ENCODE measurements at regions not wholly inside any gene's neighbourhood (a gene's known extent, or its start where the extent isn't known, plus 50 kb on each side); places are given as distances from the start of the nearest gene placed in this dataset.

GRCh38 chr11:40062616-40063015 lies 1396.8 kb downstream of the LRRC4C start:
- H3K4me1 ChIP-seq (ENCODE audit: control insufficient read depth, insufficient read depth, low read length): no peaks in the 10 kb centered on the region
- no peaks in the 10 kb centered on the region for H3K36me3 ChIP-seq (ENCODE audit: control insufficient read depth, insufficient read depth, low read length)
- H3K27ac ChIP-seq (ENCODE audit: low read depth, low read length): no peak overlapping the region
- H3K9me3 ChIP-seq (ENCODE audit: control insufficient read depth, low read length): no peaks in the 10 kb centered on the region
- no peak overlapping the region for H3K9ac ChIP-seq (ENCODE audit: extremely low read depth, low read length, poor library complexity, severe bottlenecking)
- H3K27ac Mint-ChIP-seq: no peak overlapping the region
- H3K4me3 Mint-ChIP-seq: no peak overlapping the region
- H3K27me3 Mint-ChIP-seq (ENCODE audit: insufficient read depth): no peaks in the 10 kb centered on the region
- H3K36me3 Mint-ChIP-seq (ENCODE audit: low read depth): no peaks in the 10 kb centered on the region
- TF ChIP-seq CTCF (conservative IDR thresholded peaks at IDR 0.05): no peak
- DNase-seq: no peak
- 80 to 90% methylated on average over 1 to 2 of the region's 2 CpGs for WGBS, 2 experiments (ENCODE audit: insufficient coverage in 1 of 2, insufficient read length in 1 of 2)
- H3K4me3 ChIP-seq (ENCODE audit: low read length): no peak overlapping the region
- H3K27me3 ChIP-seq (ENCODE audit: control insufficient read depth, insufficient read depth, low read length, poor library complexity, severe bottlenecking): no peaks in the 10 kb centered on the region
- peaks cover 5% of the 10 kb centered on the region for H3K4me1 Mint-ChIP-seq
- H3K9me3 Mint-ChIP-seq: no peaks in the 10 kb centered on the region

GRCh38 chr11:40061221-40061620 lies 1398.2 kb downstream of the LRRC4C start:
- no peaks in the 10 kb centered on the region for H3K9me3 Mint-ChIP-seq

DNA sequence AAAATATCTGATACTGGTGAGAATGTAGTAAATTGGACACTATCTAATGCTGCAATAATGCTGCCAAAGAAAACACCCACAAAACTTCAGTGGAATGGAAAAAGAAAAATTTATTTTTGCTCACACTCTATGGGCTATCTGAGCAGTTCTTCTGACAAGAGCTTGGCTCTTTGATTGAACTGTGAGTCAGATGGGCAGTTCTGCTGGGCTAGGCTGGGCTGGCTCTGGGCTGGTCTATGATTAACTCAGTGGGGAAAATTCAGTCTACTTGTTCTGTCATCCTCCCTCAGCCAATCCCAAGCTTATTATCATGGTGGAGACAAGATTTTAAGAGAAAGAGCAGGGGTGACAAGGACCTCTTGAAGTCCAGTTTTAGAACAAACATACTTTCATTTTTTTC lies 1404.8 kb downstream of the LRRC4C start:
- H3K4me3 ChIP-seq (ENCODE audit: low read length): no peak overlapping the region
- TF ChIP-seq CTCF (conservative IDR thresholded peaks at IDR 0.05): no peak
- Mint-ChIP-seq H3K27me3 (ENCODE audit: insufficient read depth) (no peaks in the 10 kb centered on the region), H3K9me3 (peaks cover 2% of the 10 kb centered on the region), H3K4me3 (no peak overlapping the region), H3K36me3 (ENCODE audit: low read depth) (no peaks in the 10 kb centered on the region), H3K4me1 (peaks cover 5% of the 10 kb centered on the region), H3K27ac (no peak overlapping the region)
- H3K9ac ChIP-seq (ENCODE audit: extremely low read depth, low read length, poor library complexity, severe bottlenecking): no peak overlapping the region
- peaks cover 5% of the 10 kb centered on the region for H3K9me3 ChIP-seq (ENCODE audit: control insufficient read depth, low read length)
- H3K36me3 ChIP-seq (ENCODE audit: control insufficient read depth, insufficient read depth, low read length): no peaks in the 10 kb centered on the region
- H3K27ac ChIP-seq (ENCODE audit: low read depth, low read length): no peak overlapping the region
- no peak for DNase-seq
- H3K4me1 ChIP-seq (ENCODE audit: control insufficient read depth, insufficient read depth, low read length): no peaks in the 10 kb centered on the region
- no peaks in the 10 kb centered on the region for H3K27me3 ChIP-seq (ENCODE audit: control insufficient read depth, insufficient read depth, low read length, poor library complexity, severe bottlenecking)

More at GRCh38 chr11:40061221-40061620, 1398.2 kb downstream of the LRRC4C start:
- Mint-ChIP-seq H3K4me1 (peaks cover 5% of the 10 kb centered on the region), H3K36me3 (ENCODE audit: low read depth) (no peaks in the 10 kb centered on the region), H3K27ac (peak overlapping the region; percentile 11), H3K4me3 (no peak overlapping the region), H3K27me3 (ENCODE audit: insufficient read depth) (no peaks in the 10 kb centered on the region)
- Histone ChIP-seq H3K27ac (ENCODE audit: low read depth, low read length) (no peak overlapping the region), H3K4me3 (ENCODE audit: low read length) (no peak overlapping the region), H3K4me1 (ENCODE audit: control insufficient read depth, insufficient read depth, low read length) (no peaks in the 10 kb centered on the region), H3K9me3 (ENCODE audit: control insufficient read depth, low read length) (no peaks in the 10 kb centered on the region), H3K27me3 (ENCODE audit: control insufficient read depth, insufficient read depth, low read length, poor library complexity, severe bottlenecking) (no peaks in the 10 kb centered on the region), H3K36me3 (ENCODE audit: control insufficient read depth, insufficient read depth, low read length) (no peaks in the 10 kb centered on the region), H3K9ac (ENCODE audit: extremely low read depth, low read length, poor library complexity, severe bottlenecking) (no peak overlapping the region)
- WGBS, 2 experiments (ENCODE audit: insufficient coverage in 1 of 2, insufficient read length in 1 of 2): 96 to 100% methylated on average over 1 to 3 of the region's 3 CpGs
- no peak for DNase-seq
- TF ChIP-seq CTCF (conservative IDR thresholded peaks at IDR 0.05): no peak

Data from endodermal cell (in vitro differentiated cells).